ENCODE measurements at regions not wholly inside any gene's neighbourhood (a gene's known extent, or its start where the extent isn't known, plus 50 kb on each side); places are given as distances from the start of the nearest gene placed in this dataset.
A peak's percentile ranks its signal among the peaks of the same experiment; 100 is the strongest.

DNA sequence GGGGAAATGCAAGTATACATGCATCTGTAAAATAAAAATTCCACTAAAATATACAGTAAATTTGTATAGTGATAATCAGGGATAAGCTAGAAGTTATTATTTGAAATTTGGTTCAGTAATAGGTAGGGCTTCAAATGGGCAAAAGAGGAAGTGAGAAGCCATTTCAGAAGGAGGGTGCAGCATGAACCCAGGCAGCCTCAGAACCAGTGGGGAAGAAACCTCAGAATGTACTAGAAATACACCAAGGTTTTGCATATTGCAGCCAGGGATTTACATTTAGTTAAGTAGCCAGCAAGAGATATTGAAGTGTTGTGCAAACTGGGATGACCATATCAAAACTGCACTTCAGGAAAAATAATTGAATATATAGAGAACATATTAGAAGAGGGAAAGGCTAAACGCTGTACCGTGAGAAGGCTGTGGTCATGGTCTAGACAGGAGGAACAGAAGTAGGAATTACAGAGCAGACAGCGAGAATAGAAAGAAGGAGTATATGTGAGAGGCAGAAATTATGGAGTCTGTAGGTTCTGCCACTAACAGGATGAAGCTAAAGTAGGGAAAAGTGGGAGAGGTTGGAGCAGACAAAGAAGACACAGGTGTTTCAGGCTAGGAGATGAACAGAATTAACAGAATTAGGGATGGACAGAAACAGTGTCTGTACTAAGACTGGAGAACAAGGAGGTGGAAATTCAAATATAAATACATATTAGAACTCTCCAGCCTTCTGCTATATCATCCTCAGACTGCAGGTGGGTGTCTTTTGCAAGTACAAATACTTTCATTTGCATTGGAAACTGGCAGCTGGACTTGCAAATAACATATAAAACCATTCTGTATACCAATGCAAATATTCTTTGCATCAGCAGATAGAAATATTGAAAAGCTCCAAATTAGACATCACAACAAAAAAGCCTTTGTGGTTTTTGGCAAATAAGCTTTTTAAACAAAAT, 335.6 kb downstream of the ZNF608 start:
- TF ChIP-seq, protein P1, sequence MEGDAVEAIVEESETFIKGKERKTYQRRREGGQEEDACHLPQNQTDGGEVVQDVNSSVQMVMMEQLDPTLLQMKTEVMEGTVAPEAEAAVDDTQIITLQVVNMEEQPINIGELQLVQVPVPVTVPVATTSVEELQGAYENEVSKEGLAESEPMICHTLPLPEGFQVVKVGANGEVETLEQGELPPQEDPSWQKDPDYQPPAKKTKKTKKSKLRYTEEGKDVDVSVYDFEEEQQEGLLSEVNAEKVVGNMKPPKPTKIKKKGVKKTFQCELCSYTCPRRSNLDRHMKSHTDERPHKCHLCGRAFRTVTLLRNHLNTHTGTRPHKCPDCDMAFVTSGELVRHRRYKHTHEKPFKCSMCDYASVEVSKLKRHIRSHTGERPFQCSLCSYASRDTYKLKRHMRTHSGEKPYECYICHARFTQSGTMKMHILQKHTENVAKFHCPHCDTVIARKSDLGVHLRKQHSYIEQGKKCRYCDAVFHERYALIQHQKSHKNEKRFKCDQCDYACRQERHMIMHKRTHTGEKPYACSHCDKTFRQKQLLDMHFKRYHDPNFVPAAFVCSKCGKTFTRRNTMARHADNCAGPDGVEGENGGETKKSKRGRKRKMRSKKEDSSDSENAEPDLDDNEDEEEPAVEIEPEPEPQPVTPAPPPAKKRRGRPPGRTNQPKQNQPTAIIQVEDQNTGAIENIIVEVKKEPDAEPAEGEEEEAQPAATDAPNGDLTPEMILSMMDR (IDR thresholded peaks at IDR 0.05; ENCODE audit: low read depth, low read length, missing control alignments) = peak; percentile 28
- DNase-seq (ENCODE audit: low read depth) = no peak

DNA sequence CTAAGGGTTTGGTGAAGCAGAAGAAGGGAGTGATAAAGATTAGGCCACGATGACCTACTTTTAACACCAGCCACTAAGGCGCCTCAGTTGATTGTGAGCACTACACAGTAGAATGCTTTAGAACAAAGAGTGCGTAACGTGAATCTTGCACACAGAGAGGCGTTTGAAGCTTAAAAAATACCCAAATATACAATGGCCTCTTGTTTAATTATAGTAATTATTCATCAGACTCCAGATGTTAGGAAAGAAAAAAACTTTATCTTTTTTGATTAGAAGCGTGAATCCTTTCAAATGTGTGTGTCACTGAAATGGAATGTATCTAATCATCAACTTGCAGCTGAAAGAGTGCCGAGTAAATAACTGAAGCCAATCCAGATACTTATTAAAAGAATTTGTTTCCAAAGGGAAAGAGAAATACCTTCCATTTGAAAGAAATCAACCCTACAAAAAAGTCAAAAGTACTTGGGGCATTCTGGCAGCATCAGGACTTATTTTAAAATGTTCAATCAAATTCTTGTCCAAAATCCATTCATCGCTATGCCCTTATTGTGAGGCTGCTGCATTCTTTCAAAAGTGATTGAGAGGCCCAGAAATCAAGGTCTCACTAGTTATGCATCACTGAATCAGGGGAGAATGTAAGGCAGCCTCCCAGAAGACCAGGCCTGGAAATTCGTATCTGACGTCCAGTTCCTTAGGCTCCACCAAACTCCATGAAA, 337.5 kb downstream of the ZNF608 start:
- in situ Hi-C loops (cut with HindIII; ENCODE audit: low sequenced_read_pairs) = no loop called here
- no peak overlapping the region for H3K4me3 ChIP-seq (ENCODE audit: low read depth, low read length)
- TF ChIP-seq, protein P1 (IDR thresholded peaks at IDR 0.05; ENCODE audit: low read depth, low read length, missing control alignments) = no peak
- DNase-seq (ENCODE audit: low read depth) = no peak

More for the DNA sequence above, 335.6 kb downstream of the ZNF608 start:
- in situ Hi-C loops (cut with HindIII; ENCODE audit: low sequenced_read_pairs) = no loop called here
- no peak overlapping the region for H3K4me3 ChIP-seq (ENCODE audit: low read depth, low read length)

DNA sequence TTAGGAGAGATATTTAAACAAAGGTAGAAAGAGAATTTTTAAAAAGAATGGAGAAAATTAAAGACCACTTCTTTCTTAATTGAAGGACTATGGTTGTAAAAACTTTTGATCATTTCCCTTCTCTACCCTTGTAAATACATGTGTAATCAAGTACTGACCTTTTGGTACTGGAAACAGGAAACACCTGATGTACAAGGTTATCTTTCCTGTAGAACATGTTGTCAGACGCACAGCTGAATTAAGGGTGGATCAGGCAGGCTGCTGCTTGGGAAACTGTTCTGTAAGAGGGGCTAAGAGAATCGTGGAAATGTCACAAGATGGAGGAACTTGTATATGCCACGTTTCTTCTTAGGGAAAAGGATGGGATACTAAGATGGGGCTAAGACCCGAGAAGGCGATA, 341.6 kb downstream of the ZNF608 start:
- no peak for DNase-seq (ENCODE audit: low read depth)
- no peak overlapping the region for H3K4me3 ChIP-seq (ENCODE audit: low read depth, low read length)
- in situ Hi-C loops (cut with HindIII; ENCODE audit: low sequenced_read_pairs) = no loop called here
- TF ChIP-seq, protein P1 (IDR thresholded peaks at IDR 0.05; ENCODE audit: low read depth, low read length, missing control alignments) = no peak

DNA sequence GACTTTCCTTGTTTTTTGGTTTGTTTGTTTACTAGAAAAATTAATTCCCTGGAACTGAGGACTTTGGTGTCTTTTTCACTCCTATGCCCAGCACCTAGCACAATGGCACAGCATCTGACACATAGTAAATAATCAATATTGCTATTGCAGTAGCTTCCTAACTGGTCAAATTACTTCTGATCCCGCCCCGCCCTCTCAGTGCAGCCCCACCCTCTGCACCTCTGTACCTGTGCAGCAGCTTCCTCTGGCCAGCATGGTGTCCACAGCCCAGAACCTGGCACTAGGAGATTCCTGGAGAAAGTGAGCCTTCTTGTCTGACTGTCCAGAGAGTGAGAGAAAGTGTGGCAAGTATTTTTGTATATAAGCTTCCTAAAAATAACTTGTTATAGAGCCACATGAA, 343.2 kb downstream of the ZNF608 start:
- in situ Hi-C loops (cut with HindIII; ENCODE audit: low sequenced_read_pairs) = no loop called here
- no peak for DNase-seq (ENCODE audit: low read depth)
- TF ChIP-seq, protein P1 (IDR thresholded peaks at IDR 0.05; ENCODE audit: low read depth, low read length, missing control alignments) = no peak
- no peak overlapping the region for H3K4me3 ChIP-seq (ENCODE audit: low read depth, low read length)

DNA sequence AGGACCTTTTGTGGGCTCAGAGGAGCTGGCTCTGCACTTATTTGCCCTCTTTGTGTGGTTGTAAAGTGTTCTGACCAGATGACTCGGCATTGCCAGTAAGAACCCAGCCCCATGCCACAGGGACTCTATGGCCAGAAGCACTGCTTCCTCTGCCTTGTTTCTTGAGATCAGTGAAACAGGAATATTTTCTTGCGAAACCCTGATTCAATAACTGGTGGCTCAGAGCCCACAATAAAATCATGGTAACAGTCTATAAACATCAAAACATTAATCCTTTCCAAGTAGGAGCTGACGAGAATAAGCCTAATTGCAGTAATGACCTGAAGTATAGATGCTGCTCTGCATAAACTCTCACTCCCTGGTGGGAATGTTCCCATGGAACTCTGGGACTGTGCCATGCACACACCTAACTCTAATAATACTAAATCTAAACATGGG, 344.3 kb downstream of the ZNF608 start:
- DNase-seq (ENCODE audit: low read depth) = peak; percentile 74
- no peak overlapping the region for H3K4me3 ChIP-seq (ENCODE audit: low read depth, low read length)
- TF ChIP-seq, protein P1 (IDR thresholded peaks at IDR 0.05; ENCODE audit: low read depth, low read length, missing control alignments) = no peak
- in situ Hi-C loops (cut with HindIII; ENCODE audit: low sequenced_read_pairs) = no loop called here

DNA sequence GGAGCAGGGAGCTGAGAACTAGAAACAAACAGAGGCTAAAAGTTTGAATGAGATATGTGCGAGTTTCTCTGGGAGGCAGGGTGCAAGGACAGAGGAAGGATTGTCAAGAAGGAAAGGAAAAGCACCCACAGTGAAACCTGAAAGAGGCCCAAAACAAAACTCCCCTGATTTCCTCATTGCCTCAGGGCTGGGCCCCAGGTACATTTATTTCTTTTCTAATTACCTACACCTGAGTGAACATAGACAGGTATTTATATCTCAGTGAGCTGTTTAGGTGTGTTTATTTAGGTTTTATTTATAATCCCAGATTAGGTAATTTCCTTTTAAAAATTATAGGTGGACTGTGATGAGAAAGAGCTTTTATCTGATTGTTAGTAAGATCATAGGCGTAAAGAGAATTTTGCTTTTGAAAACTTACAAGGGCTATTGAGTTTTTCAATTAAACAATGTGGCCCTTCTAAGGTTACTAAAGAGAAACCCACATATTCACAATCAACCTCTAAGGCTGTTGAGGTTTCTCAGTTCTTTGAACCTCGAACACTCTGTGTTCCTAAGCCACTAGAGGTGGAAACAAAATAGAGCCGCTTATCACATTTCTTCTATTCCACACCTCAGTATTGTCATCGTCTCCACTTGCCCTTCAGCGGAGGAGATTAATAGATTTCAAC, 344.8 kb downstream of the ZNF608 start:
- DNase-seq (ENCODE audit: low read depth) = no peak
- in situ Hi-C loops (cut with HindIII; ENCODE audit: low sequenced_read_pairs) = no loop called here
- no peak overlapping the region for H3K4me3 ChIP-seq (ENCODE audit: low read depth, low read length)
- TF ChIP-seq, protein P1 (IDR thresholded peaks at IDR 0.05; ENCODE audit: low read depth, low read length, missing control alignments) = no peak
